ENCODE measurements at regions not wholly inside any gene's neighbourhood (a gene's known extent, or its start where the extent isn't known, plus 50 kb on each side); places are given as distances from the start of the nearest gene placed in this dataset.

- DNase-seq (ENCODE audit: low read depth in 2 of 3, low spot score in 1 of 3): no peak
Measured at GRCh38 chr3:176969066-176969465, 228.2 kb downstream of the TBL1XR1 start.

GRCh38 chr3:176968631-176969030 is 228.7 kb downstream of the TBL1XR1 start:
- no peak for DNase-seq (ENCODE audit: low read depth in 2 of 3, low spot score in 1 of 3)

GRCh38 chr3:176967522-176967921 is 229.8 kb downstream of the TBL1XR1 start:
- no peak for DNase-seq (ENCODE audit: low read depth in 2 of 3, low spot score in 1 of 3)

DNA sequence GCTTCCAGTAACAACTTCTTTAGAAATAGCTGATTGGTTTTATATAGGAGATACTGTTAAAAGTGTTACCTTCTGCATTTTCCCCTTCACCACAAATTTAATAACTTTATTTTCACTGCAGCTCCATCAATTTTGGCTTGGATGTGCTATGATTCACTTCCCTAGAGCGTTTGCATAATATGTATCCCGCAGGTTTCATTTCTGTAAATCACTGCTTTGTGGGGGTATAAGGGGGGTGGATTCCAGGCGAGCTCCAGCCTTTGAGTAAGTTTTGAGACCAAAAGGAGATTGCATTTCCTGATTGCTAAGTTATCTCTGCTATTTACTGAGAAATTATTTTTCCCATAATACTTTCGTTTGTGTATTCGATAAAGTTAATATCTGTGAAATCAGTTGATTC is 232.6 kb downstream of the TBL1XR1 start:
- no peak for DNase-seq (ENCODE audit: low read depth in 2 of 3, low spot score in 1 of 3)

- no peak for DNase-seq (ENCODE audit: low read depth in 2 of 3, low spot score in 1 of 3)
Measured at GRCh38 chr3:176961916-176962315, 235.4 kb downstream of the TBL1XR1 start.

DNA sequence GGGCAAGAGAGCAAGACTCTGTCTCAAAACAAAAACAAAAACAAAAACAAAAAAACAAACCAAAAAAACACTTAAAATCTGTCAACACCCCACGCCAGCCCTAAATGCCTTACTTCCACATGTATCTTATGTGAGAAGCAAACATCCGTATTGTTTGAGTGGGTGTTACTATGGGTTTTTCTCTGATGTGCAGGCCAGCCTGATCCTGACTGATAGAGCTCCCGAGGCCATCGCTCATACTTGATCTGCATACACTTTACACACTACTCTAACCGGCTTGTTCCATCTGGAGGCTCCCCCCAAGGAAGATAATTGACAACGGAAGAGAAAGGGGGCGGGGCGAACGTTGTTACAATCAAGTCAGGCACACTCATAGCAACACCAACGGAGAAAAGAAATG is 237.4 kb downstream of the TBL1XR1 start:
- no peak for DNase-seq (ENCODE audit: low read depth in 2 of 3, low spot score in 1 of 3)

DNA sequence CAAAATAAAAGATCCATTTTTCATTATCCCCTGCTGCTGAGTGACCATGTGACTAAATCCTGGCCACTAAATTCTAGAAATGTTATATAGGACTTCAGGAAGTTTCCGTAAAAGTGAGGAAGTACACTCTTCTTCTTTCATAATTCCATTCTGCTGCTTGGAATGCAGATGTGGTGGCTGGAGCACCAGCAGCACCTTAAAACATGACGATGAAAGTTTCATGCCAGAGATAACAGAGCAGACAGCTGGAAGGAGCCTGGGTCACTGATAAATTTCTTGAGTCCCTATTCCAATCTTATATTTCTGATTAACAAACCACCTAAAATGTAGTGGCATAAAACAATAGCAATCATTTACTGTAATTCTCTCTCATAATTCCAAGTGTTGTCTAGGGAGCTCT is 238.7 kb downstream of the TBL1XR1 start:
- DNase-seq (ENCODE audit: low read depth in 2 of 3, low spot score in 1 of 3): no peak

- DNase-seq (ENCODE audit: low read depth in 2 of 3, low spot score in 1 of 3): no peak
Measured at GRCh38 chr3:176954517-176954916, 242.8 kb downstream of the TBL1XR1 start.

DNA sequence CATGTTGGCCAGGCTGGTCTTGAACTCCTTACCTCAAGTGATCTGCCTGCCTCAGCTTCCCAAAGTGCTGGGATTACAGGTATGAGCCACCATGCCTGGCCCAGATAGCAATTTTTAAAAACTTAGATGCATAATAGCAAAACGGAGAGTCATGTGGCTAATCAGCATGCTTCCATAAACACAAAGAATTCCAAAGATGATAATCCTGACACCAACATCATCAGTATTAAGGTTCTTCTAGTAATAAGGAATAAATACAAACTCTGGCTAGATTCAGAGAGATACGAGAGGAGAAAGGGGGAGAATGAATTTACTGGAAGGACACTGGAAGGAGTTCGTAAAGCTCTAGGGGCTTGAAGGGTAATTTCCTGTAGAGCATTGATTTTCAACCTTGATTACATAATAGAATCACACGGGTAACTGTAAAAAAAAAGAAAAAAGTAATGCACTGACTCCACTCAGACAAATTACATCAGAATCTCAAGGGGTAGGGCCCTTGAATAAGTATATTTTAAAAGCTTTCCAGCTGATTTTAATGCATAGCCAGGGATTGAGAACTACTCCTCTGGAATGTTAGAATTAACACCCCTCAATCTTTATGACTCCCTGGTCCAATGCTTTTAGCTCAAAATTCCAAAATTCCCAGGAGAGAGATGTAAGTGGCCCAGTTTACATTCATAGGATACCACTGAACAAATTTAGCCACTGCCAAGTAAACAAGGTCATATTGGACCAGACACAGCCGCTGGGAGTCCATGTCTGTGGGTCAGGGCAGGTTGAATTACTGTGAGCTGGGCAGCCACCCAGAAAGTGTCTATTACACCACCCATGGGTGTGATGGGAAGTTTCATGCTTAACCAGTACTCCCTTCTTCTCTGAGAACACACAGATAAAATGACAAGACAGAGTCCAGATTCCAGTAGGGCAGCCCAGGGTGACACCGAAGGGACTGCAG is 243.9 kb downstream of the TBL1XR1 start:
- no peak for DNase-seq (ENCODE audit: low read depth in 2 of 3, low spot score in 1 of 3)

DNA sequence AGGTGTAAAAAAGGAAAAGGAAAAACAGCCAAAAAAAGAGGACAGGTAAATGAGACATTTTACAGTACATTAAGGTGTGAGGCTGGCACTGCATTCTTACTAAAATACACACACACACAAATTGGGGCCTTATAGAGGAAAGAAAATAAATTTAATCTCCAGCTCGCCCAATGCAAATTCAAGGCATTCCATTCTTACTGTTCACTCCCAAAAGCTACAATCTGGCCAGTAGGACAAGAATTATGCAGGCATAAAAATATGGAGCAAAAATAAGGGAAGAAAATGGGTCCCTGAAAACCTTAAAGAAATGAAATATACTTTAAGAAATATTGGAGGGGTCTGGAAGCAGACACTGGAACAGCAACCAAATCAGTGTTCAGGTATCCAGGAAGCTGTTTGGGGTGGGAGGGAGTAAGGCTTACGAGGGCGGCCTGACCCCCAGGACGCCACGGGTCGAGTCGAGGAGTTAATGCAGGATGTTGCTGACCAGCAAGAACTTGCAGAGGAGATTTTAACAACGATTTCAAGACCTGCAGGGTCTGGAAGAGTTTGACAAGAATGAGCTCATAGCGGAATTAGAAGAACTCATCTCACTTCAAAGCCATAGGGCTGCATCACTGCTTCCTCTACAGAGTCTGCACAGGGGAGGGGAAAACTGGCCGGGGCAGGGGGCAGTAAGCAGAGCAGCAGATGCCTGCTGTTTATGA is 245.5 kb downstream of the TBL1XR1 start:
- DNase-seq (ENCODE audit: low read depth in 2 of 3, low spot score in 1 of 3): no peak

DNA sequence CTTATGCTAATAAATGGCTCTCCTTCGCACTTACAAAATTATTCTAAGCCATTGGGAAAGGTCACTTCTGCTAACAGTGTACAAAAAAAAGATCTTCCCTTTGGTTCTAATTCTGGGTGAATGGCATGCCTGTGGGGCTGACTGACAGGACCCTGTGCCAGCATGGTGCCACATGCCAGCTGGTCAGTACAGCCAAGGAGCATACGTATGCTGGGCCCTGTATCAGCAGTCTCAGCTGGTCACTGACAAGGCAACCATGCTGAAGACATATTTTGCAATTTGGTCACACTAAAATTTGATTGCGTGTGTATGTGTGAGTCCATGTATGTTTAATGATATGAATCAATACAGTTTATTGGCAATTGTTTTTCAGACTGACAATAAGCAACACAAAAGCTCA is 246.1 kb downstream of the TBL1XR1 start:
- no peak for DNase-seq (ENCODE audit: low read depth in 2 of 3, low spot score in 1 of 3)

DNA sequence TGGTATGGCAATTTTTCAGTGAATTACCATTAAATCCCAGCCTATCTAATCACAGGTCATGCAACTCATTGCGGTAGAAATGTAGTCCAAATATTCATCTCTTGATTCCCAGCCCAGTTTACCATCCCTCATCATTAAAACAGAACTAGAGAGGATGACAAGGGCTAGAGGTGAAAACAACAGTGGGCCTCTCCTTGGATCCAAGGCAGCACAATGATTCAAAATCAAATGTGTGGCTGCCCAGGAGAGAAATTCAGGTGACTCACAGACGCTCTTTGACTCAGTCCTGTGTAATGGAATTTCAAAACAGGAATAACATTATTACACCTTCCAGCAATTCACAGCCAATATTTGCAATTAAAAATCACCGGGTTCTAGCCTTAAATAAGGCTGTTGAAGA is 246.5 kb downstream of the TBL1XR1 start:
- DNase-seq (ENCODE audit: low read depth in 2 of 3, low spot score in 1 of 3): no peak

GRCh38 chr3:176948151-176948550 is 249.1 kb downstream of the TBL1XR1 start:
- DNase-seq (ENCODE audit: low read depth in 2 of 3, low spot score in 1 of 3): no peak

- no peak for DNase-seq (ENCODE audit: low read depth in 2 of 3, low spot score in 1 of 3)
Measured at GRCh38 chr3:176946202-176946601, 251.1 kb downstream of the TBL1XR1 start.

- DNase-seq (ENCODE audit: low read depth in 2 of 3, low spot score in 1 of 3): no peak
Measured at GRCh38 chr3:176942305-176942704, 255.0 kb downstream of the TBL1XR1 start.

GRCh38 chr3:176941689-176942088 is 255.6 kb downstream of the TBL1XR1 start:
- no peak for DNase-seq (ENCODE audit: low read depth in 2 of 3, low spot score in 1 of 3)

DNA sequence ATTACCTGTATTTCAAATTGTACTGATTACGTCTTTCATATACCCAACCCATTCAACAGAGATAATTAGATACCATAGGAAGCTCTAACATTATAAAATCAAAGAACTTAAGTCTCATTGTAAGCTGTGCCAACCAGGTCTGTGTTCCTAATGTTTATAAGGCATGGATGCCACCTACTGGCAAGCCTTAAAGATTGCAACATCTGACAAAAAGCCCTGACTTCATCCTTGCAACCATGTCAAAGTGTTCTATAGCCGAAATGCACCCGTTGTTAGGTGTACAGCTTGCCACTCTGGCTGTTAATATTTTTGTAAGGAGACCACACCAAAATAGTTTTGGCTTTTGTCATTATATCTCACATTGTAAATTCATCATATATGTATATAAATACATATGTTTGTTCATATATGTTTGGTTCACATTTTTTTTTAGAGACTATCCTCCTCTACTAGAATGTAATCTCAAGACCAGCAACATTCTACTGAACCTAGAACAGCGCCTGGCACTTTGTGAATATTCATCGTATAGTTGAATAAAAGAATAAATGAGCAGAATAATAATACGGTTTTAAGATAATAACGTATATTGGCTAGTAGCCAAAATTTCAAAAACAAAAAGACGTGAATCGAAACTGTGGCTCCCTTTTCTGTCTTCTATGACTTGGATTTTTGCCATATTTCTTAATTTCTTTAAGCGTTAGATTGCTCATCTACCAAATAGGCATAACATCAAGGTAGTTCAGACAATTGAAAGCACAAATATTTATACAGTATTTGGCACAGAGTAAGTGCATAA is 258.1 kb downstream of the TBL1XR1 start:
- peak in 2 of 3 donors; percentile 1 to 43 for DNase-seq (ENCODE audit: low read depth in 2 of 3, low spot score in 1 of 3)

DNA sequence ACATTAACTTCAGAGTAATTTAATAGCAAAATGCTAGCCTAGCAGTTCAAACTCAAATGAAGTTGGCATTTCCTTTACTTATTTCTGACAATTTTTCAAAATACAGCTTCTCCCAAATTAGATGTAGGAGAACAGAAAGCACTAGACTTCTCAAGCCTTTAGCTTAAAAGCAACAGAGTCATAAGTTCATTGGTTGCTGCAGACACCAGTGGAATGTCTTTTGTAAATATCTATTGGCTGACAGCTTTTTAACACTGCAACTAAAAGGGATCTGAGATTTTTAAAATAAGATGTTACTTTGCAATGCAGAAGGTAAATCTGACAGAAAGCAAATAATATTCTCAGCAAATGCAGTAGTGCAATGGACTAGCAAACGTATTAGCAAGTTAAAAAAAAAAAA is 259.3 kb downstream of the TBL1XR1 start:
- no peak for DNase-seq (ENCODE audit: low read depth in 2 of 3, low spot score in 1 of 3)

- no peak for DNase-seq (ENCODE audit: low read depth in 2 of 3, low spot score in 1 of 3)
Measured at GRCh38 chr3:176937541-176937940, 259.7 kb downstream of the TBL1XR1 start.

- DNase-seq (ENCODE audit: low read depth in 2 of 3, low spot score in 1 of 3): no peak
Measured at GRCh38 chr3:176935194-176935888, 261.9 kb downstream of the TBL1XR1 start.

GRCh38 chr3:176934698-176935097 is 262.6 kb downstream of the TBL1XR1 start:
- no peak for DNase-seq (ENCODE audit: low read depth in 2 of 3, low spot score in 1 of 3)

All from stimulated activated CD4-positive, alpha-beta T cell treated with anti-CD3 and anti-CD28 coated beads, Interleukin-12 subunit alpha, Interleukin-12 subunit beta, amount 100 ng/mL, for 48 hours (primary cell).